Stimulated activated CD4-positive, alpha-beta T cell treated with anti-CD3 and anti-CD28 coated beads, Interleukin-1b, Interleukin-23, amount 100 ng/mL, for 48 hours (primary cell): ENCODE measurements at regions not wholly inside any gene's neighbourhood (a gene's known extent, or its start where the extent isn't known, plus 50 kb on each side); places are given as distances from the start of the nearest gene placed in this dataset.
"Not testable (repeated sequence)": the region's sequence is repeated elsewhere in the genome, so short reads cannot be mapped to it uniquely, and the experiment has no call there.

Experiments
- DNase-seq: peaks from one replicate; pipeline ENCODE4 v3.0.0-alpha.2; 2020

GRCh38 chr6:81623106-81623759 is 129.2 kb downstream of the TENT5A start:
- DNase-seq, result no peak

- DNase-seq, result no peak
These were observed 130.6 kb downstream of the TENT5A start for GRCh38 chr6:81621816-81622395.

- no peak for DNase-seq
These were observed 138.2 kb downstream of the TENT5A start for GRCh38 chr6:81614292-81614691.

GRCh38 chr6:81613606-81614005 is 138.9 kb downstream of the TENT5A start:
- no peak for DNase-seq

- DNase-seq, result no peak
These were observed 140.3 kb downstream of the TENT5A start for GRCh38 chr6:81612136-81612535.

GRCh38 chr6:81609736-81610135 is 142.7 kb downstream of the TENT5A start:
- DNase-seq, result no peak

- no peak for DNase-seq
These were observed 143.7 kb downstream of the TENT5A start for GRCh38 chr6:81608776-81609175.

- no peak for DNase-seq
These were observed 145.5 kb downstream of the TENT5A start for GRCh38 chr6:81606965-81607381.

- no peak for DNase-seq
These were observed 147.0 kb downstream of the TENT5A start for GRCh38 chr6:81605526-81605925.

- DNase-seq, result no peak
These were observed 150.6 kb downstream of the TENT5A start for GRCh38 chr6:81601918-81602317.

GRCh38 chr6:81600488-81600887 is 152.0 kb downstream of the TENT5A start:
- not testable (repeated sequence) for DNase-seq

GRCh38 chr6:81594501-81594900 is 158.0 kb downstream of the TENT5A start:
- DNase-seq, result no peak

GRCh38 chr6:81590314-81590691 is 162.2 kb downstream of the TENT5A start:
- no peak for DNase-seq

- no peak for DNase-seq
These were observed 162.8 kb downstream of the TENT5A start for GRCh38 chr6:81589465-81590313.

GRCh38 chr6:81585686-81586085 is 166.8 kb downstream of the TENT5A start:
- not testable (repeated sequence) for DNase-seq

- not testable (repeated sequence) for DNase-seq
These were observed 168.3 kb downstream of the TENT5A start for GRCh38 chr6:81584156-81584555.

GRCh38 chr6:81575442-81575841 is 177.0 kb downstream of the TENT5A start:
- DNase-seq, result no peak

GRCh38 chr6:81572020-81572419 is 180.5 kb downstream of the TENT5A start:
- no peak for DNase-seq

GRCh38 chr6:81570681-81571080 is 181.8 kb downstream of the TENT5A start:
- DNase-seq, result no peak

GRCh38 chr6:81568973-81569372 is 183.5 kb downstream of the TENT5A start:
- no peak for DNase-seq

GRCh38 chr6:81565071-81565470 is 187.4 kb downstream of the TENT5A start:
- no peak for DNase-seq

GRCh38 chr6:81564470-81565068 is 187.9 kb downstream of the TENT5A start:
- no peak for DNase-seq

- no peak for DNase-seq
These were observed 190.3 kb downstream of the TENT5A start for GRCh38 chr6:81562169-81562568.

- DNase-seq, result no peak
These were observed 190.8 kb downstream of the TENT5A start for GRCh38 chr6:81561731-81562130.
